Vagina (tissue), 2 donors: ENCODE measurements at regions not wholly inside any gene's neighbourhood (a gene's known extent, or its start where the extent isn't known, plus 50 kb on each side); places are given as distances from the start of the nearest gene placed in this dataset.

Source experiments
- DNase-seq, 2 donors: peaks; one replicate each; pipeline ENCODE4 v3.0.0-alpha.2; 2017; ENCODE audit errors: extremely low spot score in 2 of 2
- H3K27ac ChIP-seq: fragments of 200-600 bp; sonication (generic); one replicate; pipeline ENCODE4 v1.5.1; 2019
- H3K27me3 ChIP-seq: fragments of 200-600 bp; sonication (generic); one replicate; pipeline ENCODE4 v1.5.1; 2019
- H3K36me3 ChIP-seq, 2 donors: fragments of 200-600 bp; sonication (generic); one replicate each; pipeline ENCODE4 v1.5.1; 2017 to 2019
- H3K4me1 ChIP-seq: fragments of 200-600 bp; sonication (generic); one replicate; pipeline ENCODE4 v1.5.1; 2019
- H3K4me3 ChIP-seq, 2 donors: fragments of 200-600 bp; sonication (generic); 1 replicate in 1 of 2; 2 replicates in 1 of 2; pipeline ENCODE4 v1.5.1; 2016 to 2019
- H3K9me3 ChIP-seq: fragments of 200-600 bp; sonication (generic); one replicate; pipeline ENCODE4 v1.5.1; 2019
- CTCF ChIP-seq, 3 experiments: fragments of 450-650 bp in 2 of 3; fragments of 200-600 bp in 1 of 3; sonication (generic) in 1 of 3; IDR thresholded peaks; one replicate each; pipeline ENCODE4 v1.5.1; 2017 to 2019; ENCODE audit warnings: antibody characterized with exemption in 3 of 3, mild to moderate bottlenecking in 2 of 3, moderate library complexity in 2 of 3
- POLR2A ChIP-seq, 2 donors: fragments of 450-650 bp; IDR thresholded peaks; one replicate each; pipeline ENCODE4 v1.6.1; 2017; ENCODE audit warnings: antibody characterized with exemption in 2 of 2, mild to moderate bottlenecking in 2 of 2, moderate library complexity in 2 of 2
- POLR2AphosphoS5 ChIP-seq, 2 donors: sonication (generic); formaldehyde crosslinking; IDR thresholded peaks; one replicate each; pipeline ENCODE4 v1.9.0; 2017; ENCODE audit warnings: antibody characterized with exemption in 2 of 2, mild to moderate bottlenecking in 2 of 2, low read depth in 1 of 2; ENCODE audit not compliant: insufficient read depth in 1 of 2
- intact Hi-C: fragments of 100-400 bp; cut with DNase I; formaldehyde crosslinking; loops from one replicate; pipeline ENCODE4 v1.15.1; 2023

GRCh38 chr16:9657641-9658040 is 524.6 kb downstream of the GRIN2A start:
- no peak overlapping the region for H3K4me3 ChIP-seq
- intact Hi-C loops, result no loop called here
- H3K27me3 ChIP-seq, result no peaks in the 10 kb centered on the region
- TF ChIP-seq POLR2A (IDR thresholded peaks at IDR 0.05) (no peak), CTCF (IDR thresholded peaks at IDR 0.05) (no peak), POLR2AphosphoS5 (IDR thresholded peaks at IDR 0.05; ENCODE audit: insufficient read depth in 1 of 2, low read depth in 1 of 2) (no peak)
- H3K27ac ChIP-seq, result no peak overlapping the region
- peak in 1 of 2 donors; percentile 10 for DNase-seq
- H3K9me3 ChIP-seq, result no peaks in the 10 kb centered on the region
- H3K36me3 ChIP-seq, result no peaks in the 10 kb centered on the region
- no peaks in the 10 kb centered on the region for H3K4me1 ChIP-seq

GRCh38 chr16:9658164-9658563 is 524.1 kb downstream of the GRIN2A start:
- no peaks in the 10 kb centered on the region for H3K36me3 ChIP-seq
- no peaks in the 10 kb centered on the region for H3K4me1 ChIP-seq
- no peak for DNase-seq
- no peaks in the 10 kb centered on the region for H3K9me3 ChIP-seq
- H3K27me3 ChIP-seq, result no peaks in the 10 kb centered on the region
- TF ChIP-seq CTCF (IDR thresholded peaks at IDR 0.05) (no peak), POLR2A (IDR thresholded peaks at IDR 0.05) (no peak), POLR2AphosphoS5 (IDR thresholded peaks at IDR 0.05; ENCODE audit: insufficient read depth in 1 of 2, low read depth in 1 of 2) (no peak)
- H3K27ac ChIP-seq, result no peak overlapping the region
- H3K4me3 ChIP-seq, result no peak overlapping the region
- intact Hi-C loops, result no loop called here

- no peak for DNase-seq
- H3K9me3 ChIP-seq, result no peaks in the 10 kb centered on the region
- H3K36me3 ChIP-seq, result no peaks in the 10 kb centered on the region
- H3K27me3 ChIP-seq, result no peaks in the 10 kb centered on the region
- H3K4me1 ChIP-seq, result no peaks in the 10 kb centered on the region
- intact Hi-C loops, result no loop called here
- TF ChIP-seq POLR2A (IDR thresholded peaks at IDR 0.05) (no peak), CTCF (IDR thresholded peaks at IDR 0.05) (no peak), POLR2AphosphoS5 (IDR thresholded peaks at IDR 0.05; ENCODE audit: insufficient read depth in 1 of 2, low read depth in 1 of 2) (no peak)
- no peak overlapping the region for H3K27ac ChIP-seq
- H3K4me3 ChIP-seq, result no peak overlapping the region
Measured at GRCh38 chr16:9658586-9658985, 523.6 kb downstream of the GRIN2A start.

- Histone ChIP-seq H3K4me3 (no peak overlapping the region), H3K4me1 (no peaks in the 10 kb centered on the region), H3K27me3 (no peaks in the 10 kb centered on the region), H3K36me3 (no peaks in the 10 kb centered on the region), H3K27ac (no peak overlapping the region), H3K9me3 (no peaks in the 10 kb centered on the region)
- no peak for TF ChIP-seq POLR2A (IDR thresholded peaks at IDR 0.05)
- TF ChIP-seq POLR2AphosphoS5 (IDR thresholded peaks at IDR 0.05; ENCODE audit: insufficient read depth in 1 of 2, low read depth in 1 of 2), result no peak
- DNase-seq, result peak in 1 of 2 donors; percentile 22
- intact Hi-C loops, result no loop called here
Measured at GRCh38 chr16:9660898-9661297, 521.3 kb downstream of the GRIN2A start.

GRCh38 chr16:9661336-9662017 is 520.8 kb downstream of the GRIN2A start:
- H3K27ac ChIP-seq, result no peak overlapping the region
- no peak overlapping the region for H3K4me3 ChIP-seq
- DNase-seq, result no peak
- no peak for TF ChIP-seq POLR2AphosphoS5 (IDR thresholded peaks at IDR 0.05; ENCODE audit: insufficient read depth in 1 of 2, low read depth in 1 of 2)
- TF ChIP-seq POLR2A (IDR thresholded peaks at IDR 0.05), result no peak
- TF ChIP-seq CTCF (IDR thresholded peaks at IDR 0.05), result no peak
- no peaks in the 10 kb centered on the region for H3K9me3 ChIP-seq
- no peaks in the 10 kb centered on the region for H3K36me3 ChIP-seq
- H3K4me1 ChIP-seq, result no peaks in the 10 kb centered on the region
- intact Hi-C loops, result no loop called here
- no peaks in the 10 kb centered on the region for H3K27me3 ChIP-seq
